ENCODE measurements at regions not wholly inside any gene's neighbourhood (a gene's known extent, or its start where the extent isn't known, plus 50 kb on each side); places are given as distances from the start of the nearest gene placed in this dataset.

DNA sequence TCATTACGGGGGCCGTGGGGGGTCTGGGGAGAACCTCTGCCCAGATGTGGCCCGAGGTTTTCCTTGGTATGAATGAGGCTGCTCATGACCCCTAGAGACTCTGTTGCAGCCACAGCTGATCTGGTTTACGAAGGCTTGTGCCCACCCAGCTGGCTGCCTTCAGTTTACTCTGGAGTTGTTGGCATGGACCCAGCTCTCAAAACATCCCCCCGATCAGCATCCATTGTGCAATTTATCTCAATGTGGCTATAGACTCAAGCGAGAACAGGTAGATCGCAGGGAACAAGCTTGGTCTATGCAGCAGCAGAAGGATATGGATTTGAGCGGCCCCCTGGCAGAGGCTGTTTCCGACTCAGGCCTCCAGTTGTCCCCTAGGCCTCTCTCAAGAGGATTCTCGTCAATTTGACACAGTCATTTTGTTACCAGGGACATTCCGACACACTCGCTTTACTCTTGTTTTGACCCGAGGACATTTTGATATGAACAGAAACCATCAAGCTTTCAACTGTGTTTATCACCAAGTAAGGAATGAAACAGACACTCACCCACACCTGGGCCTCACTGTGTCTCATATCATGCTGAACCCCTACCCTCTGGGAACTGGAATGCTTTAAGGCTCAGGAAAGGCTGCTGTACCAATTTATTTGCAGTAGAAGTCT lies 161.5 kb downstream of the KATNAL1 start:
- TF ChIP-seq EZH2 (IDR thresholded peaks at IDR 0.05; ENCODE audit: borderline replicate concordance, low read depth, low read length, poor library complexity, severe bottlenecking), result no peak
- no peak for TF ChIP-seq CTCF (conservative IDR thresholded peaks at IDR 0.05; ENCODE audit: low read depth, low read length)
